A673 (cell line): ENCODE measurements at regions not wholly inside any gene's neighbourhood (a gene's known extent, or its start where the extent isn't known, plus 50 kb on each side); places are given as distances from the start of the nearest gene placed in this dataset.

Source experiments
- EZH2 ChIP-seq: fragments of 200-600 bp; sonication (generic); IDR thresholded peaks from 2 replicates; pipeline ENCODE4 v1.6.1; 2017; ENCODE audit warnings: borderline replicate concordance, low read depth, mild to moderate bottlenecking, mixed read lengths, antibody characterized with exemption, low read length; ENCODE audit not compliant: poor library complexity, severe bottlenecking
- TF ChIP-seq, protein P1 (sequence below): fragments of 300-800, 200-600 bp; sonication (generic); conservative IDR thresholded peaks from 2 replicates; pipeline ENCODE4 v1.5.1; 2017; ENCODE audit warnings: low read depth, mild to moderate bottlenecking, antibody characterized with exemption, low read length, moderate library complexity, mixed read lengths

GRCh38 chr10:53534428-53534827, 761.8 kb upstream of the MBL2 start:
- TF ChIP-seq, protein P1, sequence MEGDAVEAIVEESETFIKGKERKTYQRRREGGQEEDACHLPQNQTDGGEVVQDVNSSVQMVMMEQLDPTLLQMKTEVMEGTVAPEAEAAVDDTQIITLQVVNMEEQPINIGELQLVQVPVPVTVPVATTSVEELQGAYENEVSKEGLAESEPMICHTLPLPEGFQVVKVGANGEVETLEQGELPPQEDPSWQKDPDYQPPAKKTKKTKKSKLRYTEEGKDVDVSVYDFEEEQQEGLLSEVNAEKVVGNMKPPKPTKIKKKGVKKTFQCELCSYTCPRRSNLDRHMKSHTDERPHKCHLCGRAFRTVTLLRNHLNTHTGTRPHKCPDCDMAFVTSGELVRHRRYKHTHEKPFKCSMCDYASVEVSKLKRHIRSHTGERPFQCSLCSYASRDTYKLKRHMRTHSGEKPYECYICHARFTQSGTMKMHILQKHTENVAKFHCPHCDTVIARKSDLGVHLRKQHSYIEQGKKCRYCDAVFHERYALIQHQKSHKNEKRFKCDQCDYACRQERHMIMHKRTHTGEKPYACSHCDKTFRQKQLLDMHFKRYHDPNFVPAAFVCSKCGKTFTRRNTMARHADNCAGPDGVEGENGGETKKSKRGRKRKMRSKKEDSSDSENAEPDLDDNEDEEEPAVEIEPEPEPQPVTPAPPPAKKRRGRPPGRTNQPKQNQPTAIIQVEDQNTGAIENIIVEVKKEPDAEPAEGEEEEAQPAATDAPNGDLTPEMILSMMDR: no peak
- no peak for TF ChIP-seq EZH2
